ENCODE measurements at regions not wholly inside any gene's neighbourhood (a gene's known extent, or its start where the extent isn't known, plus 50 kb on each side); places are given as distances from the start of the nearest gene placed in this dataset.

DNA sequence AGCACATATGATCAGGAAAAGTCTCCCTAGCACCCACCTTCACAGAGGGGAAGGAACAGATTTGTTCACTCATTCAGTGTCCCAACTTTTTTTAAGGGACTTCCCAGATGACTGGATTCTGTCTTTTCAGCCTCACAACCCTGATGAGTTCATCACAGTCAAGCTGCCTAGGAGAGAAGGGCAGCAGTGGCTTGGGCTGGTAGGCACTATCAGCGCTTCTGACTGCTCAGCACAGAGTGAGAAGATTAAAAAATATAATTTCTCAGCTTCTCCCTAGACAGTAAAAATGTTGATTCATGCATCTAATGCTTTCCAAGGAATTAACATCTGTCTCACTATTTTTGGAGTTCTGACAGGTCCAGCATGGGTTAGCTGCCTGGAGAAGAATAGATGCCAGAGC, 328.2 kb downstream of the DTHD1 start:
- TF ChIP-seq, protein P1, sequence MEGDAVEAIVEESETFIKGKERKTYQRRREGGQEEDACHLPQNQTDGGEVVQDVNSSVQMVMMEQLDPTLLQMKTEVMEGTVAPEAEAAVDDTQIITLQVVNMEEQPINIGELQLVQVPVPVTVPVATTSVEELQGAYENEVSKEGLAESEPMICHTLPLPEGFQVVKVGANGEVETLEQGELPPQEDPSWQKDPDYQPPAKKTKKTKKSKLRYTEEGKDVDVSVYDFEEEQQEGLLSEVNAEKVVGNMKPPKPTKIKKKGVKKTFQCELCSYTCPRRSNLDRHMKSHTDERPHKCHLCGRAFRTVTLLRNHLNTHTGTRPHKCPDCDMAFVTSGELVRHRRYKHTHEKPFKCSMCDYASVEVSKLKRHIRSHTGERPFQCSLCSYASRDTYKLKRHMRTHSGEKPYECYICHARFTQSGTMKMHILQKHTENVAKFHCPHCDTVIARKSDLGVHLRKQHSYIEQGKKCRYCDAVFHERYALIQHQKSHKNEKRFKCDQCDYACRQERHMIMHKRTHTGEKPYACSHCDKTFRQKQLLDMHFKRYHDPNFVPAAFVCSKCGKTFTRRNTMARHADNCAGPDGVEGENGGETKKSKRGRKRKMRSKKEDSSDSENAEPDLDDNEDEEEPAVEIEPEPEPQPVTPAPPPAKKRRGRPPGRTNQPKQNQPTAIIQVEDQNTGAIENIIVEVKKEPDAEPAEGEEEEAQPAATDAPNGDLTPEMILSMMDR (IDR thresholded peaks at IDR 0.05) = no peak
- TF ChIP-seq POLR2A (IDR thresholded peaks at IDR 0.05) (no peak), EP300 (IDR thresholded peaks at IDR 0.05) (no peak)

All from sigmoid colon (tissue), 4 donors.